Stimulated activated CD8-positive, alpha-beta memory T cell treated with anti-CD3 and anti-CD28 coated beads, Interleukin-4, amount 100 ng/mL, for 48 hours (primary cell): ENCODE measurements at regions not wholly inside any gene's neighbourhood (a gene's known extent, or its start where the extent isn't known, plus 50 kb on each side); places are given as distances from the start of the nearest gene placed in this dataset.
"Not testable (repeated sequence)": the region's sequence is repeated elsewhere in the genome, so short reads cannot be mapped to it uniquely, and the experiment has no call there.

Source experiments
- DNase-seq: peaks from one replicate; pipeline ENCODE4 v3.0.0-alpha.2; 2020

GRCh38 chr10:130962240-130963051 lies 349.1 kb downstream of the TCERG1L start:
- no peak for DNase-seq

- DNase-seq, result no peak
Measured at GRCh38 chr10:130963052-130963393, 348.5 kb downstream of the TCERG1L start.

GRCh38 chr10:130963786-130964522 lies 347.6 kb downstream of the TCERG1L start:
- no peak for DNase-seq

- no peak for DNase-seq
Measured at GRCh38 chr10:130964771-130965170, 346.8 kb downstream of the TCERG1L start.

- no peak for DNase-seq
Measured at GRCh38 chr10:130967161-130967560, 344.4 kb downstream of the TCERG1L start.

GRCh38 chr10:130967784-130968183 lies 343.7 kb downstream of the TCERG1L start:
- DNase-seq, result no peak

GRCh38 chr10:130968511-130968910 lies 343.0 kb downstream of the TCERG1L start:
- no peak for DNase-seq

- no peak for DNase-seq
Measured at GRCh38 chr10:130968964-130969363, 342.6 kb downstream of the TCERG1L start.

GRCh38 chr10:130969700-130970099 lies 341.8 kb downstream of the TCERG1L start:
- DNase-seq, result no peak

GRCh38 chr10:130970341-130971122 lies 341.0 kb downstream of the TCERG1L start:
- DNase-seq, result no peak

GRCh38 chr10:130971123-130971435 lies 340.4 kb downstream of the TCERG1L start:
- no peak for DNase-seq

- DNase-seq, result no peak
Measured at GRCh38 chr10:130973127-130973839, 338.2 kb downstream of the TCERG1L start.

GRCh38 chr10:130974166-130974565 lies 337.4 kb downstream of the TCERG1L start:
- no peak for DNase-seq

- not testable (repeated sequence) for DNase-seq
Measured at GRCh38 chr10:130975351-130975750, 336.2 kb downstream of the TCERG1L start.

GRCh38 chr10:130982802-130983201 lies 328.7 kb downstream of the TCERG1L start:
- no peak for DNase-seq

GRCh38 chr10:130983749-130984148 lies 327.8 kb downstream of the TCERG1L start:
- DNase-seq, result no peak

- no peak for DNase-seq
Measured at GRCh38 chr10:130984686-130985085, 326.8 kb downstream of the TCERG1L start.

GRCh38 chr10:130985158-130985753 lies 326.3 kb downstream of the TCERG1L start:
- DNase-seq, result no peak

- no peak for DNase-seq
Measured at GRCh38 chr10:130986846-130987245, 324.7 kb downstream of the TCERG1L start.

- no peak for DNase-seq
Measured at GRCh38 chr10:130987401-130987800, 324.1 kb downstream of the TCERG1L start.

GRCh38 chr10:130989670-130990232 lies 321.8 kb downstream of the TCERG1L start:
- no peak for DNase-seq

- no peak for DNase-seq
Measured at GRCh38 chr10:130990486-130990885, 321.0 kb downstream of the TCERG1L start.
